Naive thymus-derived CD8-positive, alpha-beta T cell (primary cell): ENCODE measurements at regions not wholly inside any gene's neighbourhood (a gene's known extent, or its start where the extent isn't known, plus 50 kb on each side); places are given as distances from the start of the nearest gene placed in this dataset.

Experiments
- ATAC-seq, 2 donors: fragments of 150-1000 bp; cut with Tn5 transposase in 1 of 2; sonication (Bioruptor Pico), chemical (Tn5 transposase) in 1 of 2; 1 replicate in 1 of 2; 2 replicates in 1 of 2; pipeline ENCODE4 v1.10.0; 2021; ENCODE audit warnings: mild to moderate bottlenecking in 2 of 2, moderate library complexity in 2 of 2
- POLR2A ChIA-PET: fragments of 350-600 bp; sonication (Branson Sonifier 250); formaldehyde crosslinking; loops from one replicate; lab custom pipeline; 2021; ENCODE audit warnings: antibody characterized with exemption; lab: Charles Lee
- DNase-seq, 10 donors: peaks; one replicate each; pipeline versions ENCODE4 v3.0.0 to v3.0.0-alpha.2; 2020 to 2022
- H3K27ac Mint-ChIP-seq, 10 donors: one replicate each; pipeline ENCODE4 v1.8.0; 2020 to 2022; ENCODE audit warnings: mild to moderate bottlenecking in 10 of 10, mixed read lengths in 10 of 10, moderate library complexity in 4 of 10, inconsistent platforms in 1 of 10
- H3K27me3 Mint-ChIP-seq, 5 donors: one replicate each; pipeline ENCODE4 v1.8.0; 2021 to 2022; ENCODE audit warnings: mixed read lengths in 5 of 5
- H3K36me3 Mint-ChIP-seq, 3 donors: one replicate each; pipeline ENCODE4 v1.8.0; 2020 to 2022; ENCODE audit warnings: mixed read lengths in 3 of 3, mild to moderate bottlenecking in 2 of 3, inconsistent platforms in 1 of 3
- H3K4me1 Mint-ChIP-seq, 4 donors: one replicate each; pipeline ENCODE4 v1.8.0; 2021 to 2022; ENCODE audit warnings: mixed read lengths in 4 of 4
- H3K4me3 Mint-ChIP-seq, 10 donors: one replicate each; pipeline ENCODE4 v1.8.0; 2020 to 2022; ENCODE audit warnings: mild to moderate bottlenecking in 10 of 10, mixed read lengths in 10 of 10, moderate library complexity in 6 of 10, inconsistent platforms in 1 of 10
- H3K9me3 Mint-ChIP-seq, 9 donors: one replicate each; pipeline ENCODE4 v1.8.0; 2020 to 2022; ENCODE audit warnings: mixed read lengths in 9 of 9, mild to moderate bottlenecking in 3 of 9, inconsistent platforms in 1 of 9, moderate library complexity in 1 of 9

DNA sequence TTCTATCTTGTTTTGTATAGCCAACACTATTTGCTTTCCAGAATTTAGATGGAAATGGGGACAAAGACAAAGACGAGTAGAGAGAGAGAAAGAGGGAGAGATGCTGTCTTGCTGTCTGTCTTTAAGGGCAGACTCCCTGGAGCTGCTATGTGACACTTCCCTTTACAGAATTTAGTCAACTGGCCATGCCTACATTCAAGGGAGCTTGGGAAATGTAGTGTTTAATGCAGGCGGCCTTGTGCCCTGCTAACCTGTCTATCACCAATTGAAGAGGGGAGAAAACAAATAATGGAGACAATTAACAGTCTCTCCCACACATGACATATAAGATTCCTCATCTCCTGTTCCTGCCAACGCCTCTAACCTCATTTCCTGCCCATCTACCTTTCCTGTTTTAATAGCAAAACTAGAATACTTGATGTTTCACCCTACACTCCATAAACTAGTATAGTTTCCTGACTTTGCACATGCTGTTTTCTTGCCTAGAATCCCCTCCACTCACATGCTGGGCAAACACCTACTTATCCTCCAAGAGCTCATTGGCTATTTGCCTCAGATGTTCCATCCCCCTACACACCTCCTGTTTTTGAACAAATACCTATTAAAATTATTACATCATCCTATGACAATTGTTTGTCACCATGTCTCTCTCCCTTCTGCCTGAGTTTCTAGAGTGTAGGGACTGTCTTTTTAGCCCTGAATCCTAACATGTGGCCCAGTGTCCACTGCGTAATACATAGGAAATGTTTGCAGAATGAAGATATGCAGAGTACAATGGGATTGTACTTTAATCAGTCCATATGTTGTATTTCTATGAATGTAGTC is 117.2 kb downstream of the SLC25A24 start:
- peak in 1 of 10 donors; percentile 7 for DNase-seq
- H3K9me3 Mint-ChIP-seq = peaks cover 0 to 3% (median 0%) of the 10 kb centered on the region in 9 donors
- no peaks in the 10 kb centered on the region for H3K27me3 Mint-ChIP-seq
- H3K4me1 Mint-ChIP-seq = peaks cover 44 to 75% (median 58%) of the 10 kb centered on the region in 4 donors
- no peaks in the 10 kb centered on the region for H3K36me3 Mint-ChIP-seq
- peak overlapping the region in 8 of 10 donors; percentile 3 to 60 (median 30) for H3K4me3 Mint-ChIP-seq
- ATAC-seq = peak in 1 of 2 donors; percentile 57
- H3K27ac Mint-ChIP-seq = peak overlapping the region; percentile 44 to 93 (median 73)
- POLR2A ChIA-PET = no interaction called here

DNA sequence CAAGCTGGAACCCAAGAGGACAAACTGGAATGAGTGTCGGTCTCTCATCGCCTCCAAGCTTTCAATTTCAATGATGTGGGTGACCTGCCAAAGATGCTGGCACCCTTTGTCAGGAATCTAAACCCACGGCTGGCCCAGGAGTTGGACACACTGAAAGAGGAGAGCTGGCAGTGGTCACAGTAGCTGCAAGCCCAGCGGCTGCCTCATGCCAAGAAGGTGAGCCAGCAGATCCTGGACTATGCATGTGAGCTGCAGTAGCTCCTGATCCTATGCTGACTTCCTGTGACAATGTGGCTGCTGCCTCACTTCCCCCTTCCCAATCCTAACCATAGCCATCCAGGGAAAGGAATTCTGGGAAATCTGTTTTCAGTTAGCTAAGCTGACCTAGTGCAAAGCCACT is 117.0 kb upstream of the VAV3 start:
- Mint-ChIP-seq H3K4me1 (peaks cover 45 to 76% (median 67%) of the 10 kb centered on the region in 4 donors), H3K27me3 (no peaks in the 10 kb centered on the region), H3K27ac (peak overlapping the region; percentile 71 to 95 (median 91)), H3K36me3 (no peaks in the 10 kb centered on the region), H3K9me3 (peaks cover 0 to 3% (median 0%) of the 10 kb centered on the region in 9 donors), H3K4me3 (peak overlapping the region in 4 of 10 donors; percentile 3 to 45 (median 16))
- POLR2A ChIA-PET = no interaction called here
- ATAC-seq = no peak
- no peak for DNase-seq

DNA sequence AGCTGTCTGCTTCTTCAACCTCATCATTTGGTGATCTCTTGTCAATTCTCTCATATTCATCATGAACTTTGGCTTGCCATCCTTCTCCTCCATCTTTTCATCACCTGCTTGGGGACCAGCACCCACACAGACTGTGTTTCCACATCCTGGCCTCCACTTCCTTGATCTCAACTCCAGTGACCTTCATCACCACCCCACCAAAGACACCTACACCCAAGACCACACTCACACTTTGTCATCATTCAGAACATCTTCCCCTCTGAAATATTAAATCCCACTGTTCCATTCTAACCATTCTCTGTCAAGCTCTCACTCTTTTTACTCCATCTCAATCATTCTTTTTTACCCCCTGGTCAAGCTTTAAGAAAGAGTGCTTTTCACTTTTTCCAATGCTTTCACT is 115.5 kb upstream of the VAV3 start:
- DNase-seq (peak in 2 of 10 donors; percentile 13 to 37), ATAC-seq (no peak)
- peak overlapping the region; percentile 13 to 82 (median 53) for H3K4me3 Mint-ChIP-seq
- peaks cover 0 to 3% (median 0%) of the 10 kb centered on the region in 9 donors for H3K9me3 Mint-ChIP-seq
- peak overlapping the region; percentile 71 to 95 (median 92) for H3K27ac Mint-ChIP-seq
- H3K27me3 Mint-ChIP-seq = no peaks in the 10 kb centered on the region
- POLR2A ChIA-PET = no interaction called here
- H3K36me3 Mint-ChIP-seq = no peaks in the 10 kb centered on the region
- H3K4me1 Mint-ChIP-seq = peaks cover 45 to 77% (median 75%) of the 10 kb centered on the region in 4 donors

DNA sequence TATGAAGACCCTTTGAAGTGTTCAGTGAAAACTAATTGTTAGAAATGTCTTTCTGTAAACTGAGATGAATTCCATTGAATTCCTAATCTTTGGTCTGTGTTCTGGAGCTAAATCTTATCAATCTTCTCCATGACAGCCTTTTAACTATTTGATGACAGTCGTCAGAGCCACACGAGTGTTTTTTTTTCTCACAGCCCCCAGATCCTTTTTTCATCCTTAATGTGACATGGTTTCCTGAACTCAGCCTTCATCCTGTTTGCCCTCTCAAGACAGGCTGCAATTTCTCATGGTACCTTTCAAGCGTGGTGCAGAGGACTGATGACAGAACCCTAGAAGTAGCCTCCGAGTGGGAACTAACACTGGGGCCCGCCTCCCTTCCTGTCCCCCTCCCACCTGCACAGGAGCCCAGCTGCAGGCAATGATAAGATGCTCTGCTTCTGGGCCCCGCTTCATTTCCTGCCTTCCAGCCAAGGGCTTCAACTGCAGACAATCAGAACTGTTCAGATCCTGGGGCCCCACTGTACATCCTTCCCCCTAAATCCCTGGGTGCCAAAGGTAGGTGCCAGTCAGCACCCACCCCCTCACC is 114.6 kb upstream of the VAV3 start:
- ATAC-seq (peak; percentile 67 to 73), DNase-seq (peak; percentile 4 to 73 (median 46))
- Mint-ChIP-seq H3K4me3 (peak overlapping the region; percentile 4 to 76 (median 66)), H3K4me1 (peaks cover 45 to 82% (median 75%) of the 10 kb centered on the region in 4 donors), H3K36me3 (no peaks in the 10 kb centered on the region), H3K27ac (peak overlapping the region; percentile 71 to 95 (median 92)), H3K9me3 (peaks cover 0 to 3% (median 0%) of the 10 kb centered on the region in 9 donors), H3K27me3 (no peaks in the 10 kb centered on the region)
- POLR2A ChIA-PET = interaction anchor here (0.8 kb wide), 1 partner anchor 9 kb away, joined by 3 read pairs; no protein-coding TSS in a partner anchor

- ATAC-seq = peak; percentile 76 to 82
Observed at GRCh38 chr1:108077991-108078390, 113.0 kb upstream of the VAV3 start.

GRCh38 chr1:108075055-108075454 is 110.1 kb upstream of the VAV3 start:
- POLR2A ChIA-PET = no interaction called here
- Mint-ChIP-seq H3K4me1 (peaks cover 19 to 65% (median 38%) of the 10 kb centered on the region in 4 donors), H3K27me3 (no peaks in the 10 kb centered on the region), H3K36me3 (no peaks in the 10 kb centered on the region), H3K4me3 (no peak overlapping the region), H3K27ac (peak overlapping the region in 2 of 10 donors; percentile 26 to 47), H3K9me3 (no peaks in the 10 kb centered on the region)
- ATAC-seq = no peak
- no peak for DNase-seq

More at GRCh38 chr1:108077991-108078390, 113.0 kb upstream of the VAV3 start:
- H3K27me3 Mint-ChIP-seq = no peaks in the 10 kb centered on the region
- H3K27ac Mint-ChIP-seq = peak overlapping the region; percentile 71 to 96 (median 90)
- POLR2A ChIA-PET = interaction anchor here (0.7 to 1.2 kb wide), 2 partner anchors 48 to 114 kb away, joined by 4 read pairs; no protein-coding TSS in a partner anchor
- peaks cover 41 to 76% (median 68%) of the 10 kb centered on the region in 4 donors for H3K4me1 Mint-ChIP-seq
- peak in 7 of 10 donors; percentile 3 to 65 (median 34) for DNase-seq
- peak overlapping the region; percentile 41 to 82 (median 66) for H3K4me3 Mint-ChIP-seq
- H3K9me3 Mint-ChIP-seq = peaks cover 0 to 3% (median 0%) of the 10 kb centered on the region in 9 donors
- no peaks in the 10 kb centered on the region for H3K36me3 Mint-ChIP-seq

- ATAC-seq = no peak
- no peaks in the 10 kb centered on the region for H3K9me3 Mint-ChIP-seq
- H3K27me3 Mint-ChIP-seq = no peaks in the 10 kb centered on the region
- H3K4me1 Mint-ChIP-seq = peaks cover 10 to 49% (median 26%) of the 10 kb centered on the region in 4 donors
- POLR2A ChIA-PET = no interaction called here
- no peak overlapping the region for H3K27ac Mint-ChIP-seq
- no peak overlapping the region for H3K4me3 Mint-ChIP-seq
- no peaks in the 10 kb centered on the region for H3K36me3 Mint-ChIP-seq
- DNase-seq = no peak
Observed at GRCh38 chr1:108072776-108073175, 107.8 kb upstream of the VAV3 start.

DNA sequence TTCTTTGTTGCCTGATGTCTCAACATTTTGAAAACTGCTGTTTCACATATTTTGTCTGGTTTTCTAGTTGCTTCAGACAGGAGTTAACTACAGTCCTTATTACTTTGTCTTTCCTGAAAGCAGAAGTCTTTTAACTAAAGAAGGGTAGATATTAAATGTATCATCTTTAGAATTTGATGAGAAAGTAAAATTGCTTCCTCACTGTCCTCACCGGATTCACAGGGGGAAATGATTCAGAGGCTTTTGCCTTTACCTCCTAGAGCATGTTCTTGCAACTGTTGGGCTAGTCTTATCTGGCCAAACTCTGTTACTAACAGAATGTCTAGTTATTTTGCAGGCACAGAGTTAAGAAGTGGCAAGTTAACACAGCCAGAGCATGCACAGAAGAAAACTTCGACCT is 107.2 kb upstream of the VAV3 start:
- H3K4me3 Mint-ChIP-seq = no peak overlapping the region
- ATAC-seq = no peak
- no peaks in the 10 kb centered on the region for H3K27me3 Mint-ChIP-seq
- H3K36me3 Mint-ChIP-seq = no peaks in the 10 kb centered on the region
- peaks cover 8 to 44% (median 25%) of the 10 kb centered on the region in 4 donors for H3K4me1 Mint-ChIP-seq
- POLR2A ChIA-PET = no interaction called here
- no peak overlapping the region for H3K27ac Mint-ChIP-seq
- H3K9me3 Mint-ChIP-seq = no peaks in the 10 kb centered on the region
- DNase-seq = no peak

DNA sequence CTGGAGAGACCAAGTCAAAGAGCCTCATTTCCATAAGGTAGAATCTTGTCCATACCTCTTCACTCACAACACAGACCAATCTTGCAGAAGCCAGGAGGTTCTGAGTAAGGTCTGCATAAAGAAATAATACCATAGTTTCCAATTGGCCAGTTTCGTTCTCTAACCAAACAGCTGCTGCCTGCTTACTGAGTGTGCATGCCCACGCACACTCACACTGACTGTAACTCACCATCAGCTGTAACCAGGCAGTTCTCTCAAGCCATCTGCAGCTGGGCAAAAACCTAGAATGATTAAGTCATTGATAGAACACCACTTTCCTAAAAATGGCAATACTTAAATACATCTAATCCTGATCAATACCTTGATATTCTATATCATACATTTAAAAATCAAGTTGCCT is 106.6 kb upstream of the VAV3 start:
- Mint-ChIP-seq H3K27me3 (no peaks in the 10 kb centered on the region), H3K27ac (no peak overlapping the region), H3K36me3 (no peaks in the 10 kb centered on the region), H3K4me3 (no peak overlapping the region), H3K9me3 (no peaks in the 10 kb centered on the region), H3K4me1 (peaks cover 10 to 38% (median 19%) of the 10 kb centered on the region in 4 donors)
- ATAC-seq (no peak), DNase-seq (no peak)
- POLR2A ChIA-PET = interaction anchor here (1.0 kb wide), 1 partner anchor 8 kb away, joined by 3 read pairs; no protein-coding TSS in a partner anchor

DNA sequence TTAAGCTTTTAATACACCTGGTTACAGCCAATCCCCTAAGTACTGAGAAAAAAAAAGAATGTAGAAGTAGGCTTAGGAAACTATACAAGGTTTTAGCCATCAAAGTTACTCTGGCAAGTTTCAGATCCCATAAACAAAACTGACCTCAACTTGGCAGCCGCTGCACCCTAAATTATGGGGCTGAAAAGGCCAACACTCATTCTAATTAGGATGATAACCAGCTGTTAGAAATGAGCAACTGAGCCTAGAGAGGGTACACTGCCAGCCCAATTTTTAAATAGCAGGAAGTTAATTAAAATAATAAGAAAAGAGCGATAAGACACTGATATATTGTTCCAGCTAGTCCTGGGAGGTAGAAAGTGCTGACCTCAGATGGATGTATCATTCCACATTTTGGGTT is 105.7 kb upstream of the VAV3 start:
- H3K4me3 Mint-ChIP-seq = no peak overlapping the region
- ATAC-seq = no peak
- H3K4me1 Mint-ChIP-seq = peaks cover 8 to 34% (median 15%) of the 10 kb centered on the region in 4 donors
- H3K9me3 Mint-ChIP-seq = no peaks in the 10 kb centered on the region
- H3K27me3 Mint-ChIP-seq = no peaks in the 10 kb centered on the region
- H3K27ac Mint-ChIP-seq = no peak overlapping the region
- H3K36me3 Mint-ChIP-seq = no peaks in the 10 kb centered on the region
- POLR2A ChIA-PET = interaction anchor here (1.0 kb wide), 1 partner anchor 9 kb away, joined by 3 read pairs; no protein-coding TSS in a partner anchor
- no peak for DNase-seq

DNA sequence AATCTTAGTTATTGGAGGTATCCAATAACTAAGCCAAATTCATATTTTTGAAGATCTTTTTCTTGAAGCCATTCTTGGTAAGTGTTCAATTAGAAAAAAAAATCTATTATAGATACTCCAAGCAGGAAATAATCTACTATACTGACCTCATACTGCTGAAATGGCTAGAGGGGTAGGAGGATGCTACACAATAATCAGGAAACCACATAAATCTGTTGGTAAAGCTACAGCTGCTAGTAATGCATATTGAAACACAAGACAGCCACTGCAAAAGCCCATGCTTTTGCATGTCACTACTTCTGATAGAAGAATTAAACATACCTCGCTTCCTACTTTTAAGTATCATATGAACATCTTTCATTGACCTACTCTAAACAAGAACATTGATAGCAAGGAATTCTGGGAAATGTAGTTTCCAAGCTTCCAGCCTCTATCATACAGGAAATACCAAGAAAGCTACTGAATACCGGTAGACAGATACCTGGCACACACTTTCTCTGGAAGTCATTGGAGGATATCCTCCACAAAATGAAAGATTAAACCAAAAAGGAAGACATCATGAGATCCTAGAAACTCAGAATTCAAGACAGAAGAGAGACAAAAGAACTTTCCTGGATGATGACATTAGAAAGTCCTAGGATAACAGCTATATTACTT is 103.0 kb upstream of the VAV3 start:
- ATAC-seq = peak in 1 of 2 donors; percentile 33
- peak overlapping the region in 2 of 10 donors; percentile 1 to 78 for H3K27ac Mint-ChIP-seq

DNA sequence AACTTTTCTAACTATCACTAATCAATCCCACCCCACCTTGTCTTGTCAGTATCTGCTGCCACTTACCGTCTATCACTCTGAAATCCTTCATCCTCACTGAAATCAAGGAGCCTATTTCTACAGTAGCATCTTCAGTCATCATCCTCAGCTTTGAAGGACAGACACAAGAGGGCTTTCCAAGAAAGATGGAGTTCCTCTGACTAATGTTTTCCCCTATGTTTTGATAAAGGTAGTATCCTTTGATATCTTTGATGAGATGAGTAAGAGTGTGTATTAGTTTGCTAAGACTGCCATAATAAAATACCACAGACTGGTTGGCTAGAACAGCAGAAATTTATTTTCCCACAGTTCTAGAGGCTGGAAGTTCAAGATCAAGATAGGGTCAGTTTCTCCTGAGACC is 101.8 kb upstream of the VAV3 start:
- Mint-ChIP-seq H3K9me3 (peaks cover 0 to 8% (median 4%) of the 10 kb centered on the region in 9 donors), H3K4me1 (peaks cover 8 to 17% (median 12%) of the 10 kb centered on the region in 4 donors), H3K36me3 (no peaks in the 10 kb centered on the region), H3K27me3 (no peaks in the 10 kb centered on the region), H3K4me3 (no peak overlapping the region), H3K27ac (no peak overlapping the region)
- ATAC-seq (no peak), DNase-seq (no peak)
- POLR2A ChIA-PET = no interaction called here

More for the DNA sequence above, 103.0 kb upstream of the VAV3 start:
- Mint-ChIP-seq H3K4me3 (peak overlapping the region in 1 of 10 donors; percentile 17), H3K9me3 (peaks cover 0 to 4% (median 0%) of the 10 kb centered on the region in 9 donors), H3K36me3 (no peaks in the 10 kb centered on the region), H3K4me1 (peaks cover 8 to 27% (median 12%) of the 10 kb centered on the region in 4 donors), H3K27me3 (no peaks in the 10 kb centered on the region)
- DNase-seq = no peak
- POLR2A ChIA-PET = no interaction called here
